H9 (cell line): ENCODE measurements at regions not wholly inside any gene's neighbourhood (a gene's known extent, or its start where the extent isn't known, plus 50 kb on each side); places are given as distances from the start of the nearest gene placed in this dataset.

Experiments
- DNase-seq: peaks from one replicate; pipeline ENCODE4 v3.0.0-alpha.2; 2017
- H2AFZ ChIP-seq: one replicate; pipeline ENCODE4 v1.6.1; 2013; ENCODE audit warnings: mild to moderate bottlenecking, low read length, control low read depth, moderate library complexity
- H2AK5ac ChIP-seq: 2 replicates; pipeline ENCODE4 v1.6.1; 2013; ENCODE audit warnings: low read length, control low read depth, mixed read lengths; ENCODE audit not compliant: insufficient read length
- H2BK120ac ChIP-seq: one replicate; pipeline ENCODE4 v1.6.1; 2013; ENCODE audit warnings: low read depth, mild to moderate bottlenecking, low read length, control low read depth, inconsistent platforms; ENCODE audit not compliant: poor library complexity, severe bottlenecking
- H2BK12ac ChIP-seq: 2 replicates; pipeline ENCODE4 v1.6.1; 2013; ENCODE audit warnings: low read length, control low read depth, mixed read lengths, low read depth; ENCODE audit not compliant: insufficient read length
- H2BK15ac ChIP-seq: 2 replicates; pipeline ENCODE4 v1.6.1; 2013; ENCODE audit warnings: low read depth, low read length, control low read depth
- H2BK20ac ChIP-seq: one replicate; pipeline ENCODE4 v1.6.1; 2013; ENCODE audit warnings: low read depth, mild to moderate bottlenecking, low read length, control low read depth, inconsistent platforms; ENCODE audit not compliant: poor library complexity, severe bottlenecking
- H2BK5ac ChIP-seq: 2 replicates; pipeline ENCODE4 v1.6.1; 2013; ENCODE audit warnings: low read length, control low read depth, mixed read lengths; ENCODE audit not compliant: insufficient read length
- H3K14ac ChIP-seq: 2 replicates; pipeline ENCODE4 v1.6.1; 2013; ENCODE audit warnings: low read length, control low read depth; ENCODE audit not compliant: insufficient read depth
- H3K18ac ChIP-seq: 2 replicates; pipeline ENCODE4 v1.6.1; 2013; ENCODE audit warnings: low read depth, mild to moderate bottlenecking, mixed read lengths, low read length, control low read depth; ENCODE audit not compliant: insufficient read length
- H3K23ac ChIP-seq: 2 replicates; pipeline ENCODE4 v1.6.1; 2013; ENCODE audit warnings: low read length, control low read depth, mixed read lengths, low read depth; ENCODE audit not compliant: insufficient read length
- H3K23me2 ChIP-seq: 2 replicates; pipeline ENCODE4 v1.6.1; 2013; ENCODE audit warnings: low read depth, mild to moderate bottlenecking, mixed read lengths, low read length, control low read depth; ENCODE audit not compliant: insufficient read length, poor library complexity, severe bottlenecking
- H3K27ac ChIP-seq: 2 replicates; pipeline ENCODE4 v1.5.1; 2013; ENCODE audit warnings: low read length, control low read depth, mixed read lengths, low read depth; ENCODE audit not compliant: insufficient read length
- H3K27me3 ChIP-seq: 2 replicates; pipeline ENCODE4 v1.6.1; 2013; ENCODE audit warnings: low read length, control low read depth, inconsistent platforms; ENCODE audit not compliant: insufficient read depth
- H3K4ac ChIP-seq: 2 replicates; pipeline ENCODE4 v1.6.1; 2013; ENCODE audit warnings: low read depth, mild to moderate bottlenecking, control low read depth, inconsistent platforms, low read length, moderate library complexity
- H3K4me1 ChIP-seq: 2 replicates; pipeline ENCODE4 v1.6.1; 2013; ENCODE audit warnings: low read length, control low read depth, inconsistent platforms; ENCODE audit not compliant: insufficient read depth
- H3K4me2 ChIP-seq: 2 replicates; pipeline ENCODE4 v1.6.1; 2013; ENCODE audit warnings: low read length, control low read depth, mixed read lengths; ENCODE audit not compliant: insufficient read length, insufficient read depth
- H3K56ac ChIP-seq: 2 replicates; pipeline ENCODE4 v1.6.1; 2013; ENCODE audit warnings: low read depth, mild to moderate bottlenecking, mixed read lengths, low read length, control low read depth; ENCODE audit not compliant: insufficient read length
- H3K79me1 ChIP-seq: 2 replicates; pipeline ENCODE4 v1.6.1; 2013; ENCODE audit warnings: low read depth, mild to moderate bottlenecking, moderate library complexity, low read length, control low read depth, inconsistent platforms; ENCODE audit not compliant: insufficient read depth, poor library complexity, severe bottlenecking
- H3K79me2 ChIP-seq: 2 replicates; pipeline ENCODE4 v1.6.1; 2013; ENCODE audit warnings: low read length, control low read depth, inconsistent platforms; ENCODE audit not compliant: insufficient read depth
- H3K9ac ChIP-seq: 2 replicates; pipeline ENCODE4 v1.6.1; 2013; ENCODE audit warnings: low read length, control low read depth, mixed read lengths; ENCODE audit not compliant: insufficient read length; ENCODE audit errors: extremely low read depth
- H3K9me3 ChIP-seq: one replicate; pipeline ENCODE4 v1.6.1; 2013; ENCODE audit warnings: low read depth, low read length, inconsistent platforms; ENCODE audit not compliant: control insufficient read depth
- H3T11ph ChIP-seq: one replicate; pipeline ENCODE4 v1.6.1; 2013; ENCODE audit warnings: mild to moderate bottlenecking, low read length, control low read depth, inconsistent platforms
- H4K20me1 ChIP-seq: one replicate; pipeline ENCODE4 v1.6.1; 2013; ENCODE audit not compliant: control insufficient read depth, insufficient read length, insufficient read depth
- H4K5ac ChIP-seq: 2 replicates; pipeline ENCODE4 v1.6.1; 2013; ENCODE audit warnings: low read depth, mild to moderate bottlenecking, mixed read lengths, low read length, control low read depth; ENCODE audit not compliant: insufficient read length
- H4K8ac ChIP-seq: replicated peaks from 2 replicates; pipeline ENCODE4 v1.6.1; 2013; ENCODE audit warnings: low read length, control low read depth, mixed read lengths, low read depth; ENCODE audit not compliant: insufficient read length
- H4K91ac ChIP-seq: 2 replicates; pipeline ENCODE4 v1.6.1; 2013; ENCODE audit warnings: low read depth, mild to moderate bottlenecking, moderate library complexity, mixed read lengths, low read length, control low read depth; ENCODE audit not compliant: insufficient read length
- H3K27ac Mint-ChIP-seq, 3 experiments: 2 replicates in 2 of 3; 3 replicates in 1 of 3; pipeline ENCODE4 v1.8.0; 2020 to 2021; ENCODE audit warnings: mixed read lengths in 3 of 3, mild to moderate bottlenecking in 1 of 3, moderate library complexity in 1 of 3
- H3K27me3 Mint-ChIP-seq: 2 replicates; pipeline ENCODE4 v1.8.0; 2021; ENCODE audit warnings: low read depth, mild to moderate bottlenecking, moderate library complexity, mixed read lengths
- H3K36me3 Mint-ChIP-seq, 3 experiments: 2 replicates in 2 of 3; 3 replicates in 1 of 3; pipeline ENCODE4 v1.8.0; 2020 to 2021; ENCODE audit warnings: low read depth in 3 of 3, mixed read lengths in 3 of 3; ENCODE audit not compliant: insufficient read depth in 1 of 3
- H3K4me1 Mint-ChIP-seq, 2 experiments: 2 replicates each; pipeline ENCODE4 v1.8.0; 2020; ENCODE audit warnings: mixed read lengths in 2 of 2
- H3K4me3 Mint-ChIP-seq, 2 experiments: 2 replicates in 1 of 2; 3 replicates in 1 of 2; pipeline ENCODE4 v1.8.0; 2020 to 2021; ENCODE audit warnings: mild to moderate bottlenecking in 2 of 2, mixed read lengths in 2 of 2, moderate library complexity in 1 of 2
- H3K9me3 Mint-ChIP-seq, 2 experiments: 2 replicates in 1 of 2; 3 replicates in 1 of 2; pipeline ENCODE4 v1.8.0; 2020; ENCODE audit warnings: mild to moderate bottlenecking in 2 of 2, mixed read lengths in 2 of 2, moderate library complexity in 1 of 2
- CTCF ChIP-seq: fragments of 200-600 bp; sonication (generic); conservative IDR thresholded peaks from 3 replicates; pipeline ENCODE4 v1.8.0; 2021; ENCODE audit warnings: antibody characterized with exemption, mild to moderate bottlenecking
- WGBS: extraction: QIAGEN DNeasy Blood & Tissue Kit; methylation state at CpG from one replicate; pipeline ENCODE4 v1.1.7; 2013; ENCODE audit warnings: missing lambda C conversion rate, low lambda C conversion rate, mixed read lengths; ENCODE audit not compliant: insufficient read length; ENCODE audit errors: extremely low coverage; 5-methylcytosine and 5-hydroxymethylcytosine counted together

GRCh38 chr2:80893711-80894110 lies 589.2 kb upstream of the LRRTM1 start:
- Mint-ChIP-seq H3K27me3 (no peaks in the 10 kb centered on the region), H3K4me1 (peaks cover 11% of the 10 kb centered on the region in 2 experiments; a peak in 3 of 4 replicates), H3K27ac (no peak overlapping the region), H3K9me3 (no peaks in the 10 kb centered on the region), H3K4me3 (no peak overlapping the region), H3K36me3 (no peaks in the 10 kb centered on the region)
- no peak overlapping the region for H2BK20ac ChIP-seq
- TF ChIP-seq CTCF: no peak
- DNase-seq: no peak
- H3K9ac ChIP-seq: no peak overlapping the region
- H3K27me3 ChIP-seq: no peaks in the 10 kb centered on the region
- no peak overlapping the region for H3K4me2 ChIP-seq
- no peak overlapping the region for H3K56ac ChIP-seq
- no peak overlapping the region for H3K14ac ChIP-seq
- H3K9me3 ChIP-seq: no peaks in the 10 kb centered on the region
- H3T11ph ChIP-seq: no peak overlapping the region
- H2AFZ ChIP-seq: no peak overlapping the region
- no peak overlapping the region for H2BK15ac ChIP-seq
- H3K23ac ChIP-seq: no peak overlapping the region
- no peak overlapping the region for H2BK120ac ChIP-seq
- no peak overlapping the region for H4K91ac ChIP-seq
- H4K20me1 ChIP-seq: no peaks in the 10 kb centered on the region
- no peak overlapping the region for H4K8ac ChIP-seq
- no CpG with 5 or more reads among the region's 2 CpGs for WGBS
- no peaks in the 10 kb centered on the region for H3K79me2 ChIP-seq
- H3K27ac ChIP-seq: no peak overlapping the region
- no peak overlapping the region for H3K4ac ChIP-seq
- no peak overlapping the region for H3K18ac ChIP-seq
- no peak overlapping the region for H2BK12ac ChIP-seq
- H3K79me1 ChIP-seq: no peaks in the 10 kb centered on the region
- no peaks in the 10 kb centered on the region; the same call in 1 of the 2 replicates for H3K4me1 ChIP-seq
- no peak overlapping the region for H4K5ac ChIP-seq
- H2BK5ac ChIP-seq: no peak overlapping the region
- H3K23me2 ChIP-seq: no peaks in the 10 kb centered on the region
- no peak overlapping the region for H2AK5ac ChIP-seq
